ENCODE measurements at regions not wholly inside any gene's neighbourhood (a gene's known extent, or its start where the extent isn't known, plus 50 kb on each side); places are given as distances from the start of the nearest gene placed in this dataset.

DNA sequence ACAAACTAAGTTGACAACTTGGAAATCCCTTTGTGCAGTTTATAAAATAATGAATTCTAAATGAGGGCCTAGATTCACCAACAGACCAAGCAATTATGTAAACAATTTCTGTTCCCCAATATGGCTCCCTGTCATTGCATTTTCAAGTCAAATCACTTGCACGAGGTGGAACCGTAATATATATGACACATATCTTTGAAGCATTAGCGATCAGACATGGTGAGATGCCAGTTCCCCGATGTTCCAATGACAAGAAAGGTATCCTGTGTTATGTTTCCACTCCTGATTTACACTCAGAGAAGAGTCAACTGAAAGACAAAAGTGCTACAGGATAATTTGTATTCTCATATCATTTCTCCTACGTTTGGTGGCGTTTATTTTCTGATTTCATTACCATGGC, 108.5 kb upstream of the TDRD3 start:
- TF ChIP-seq POLR2A (IDR thresholded peaks at IDR 0.05; ENCODE audit: low read depth, low read length), result no peak
- TF ChIP-seq POLR2AphosphoS5 (IDR thresholded peaks at IDR 0.05; ENCODE audit: low read depth, low read length), result no peak
- no peak for TF ChIP-seq PAX5 (IDR thresholded peaks at IDR 0.05; ENCODE audit: insufficient read depth, low read length, severe bottlenecking)
- no peak for TF ChIP-seq TAF1 (IDR thresholded peaks at IDR 0.05; ENCODE audit: low read depth, low read length)
- no peak for TF ChIP-seq SPI1 (IDR thresholded peaks at IDR 0.05; ENCODE audit: low read depth, low read length)
- no peak for TF ChIP-seq POU2F2 (IDR thresholded peaks at IDR 0.05; ENCODE audit: low read depth, low read length)

All from GM12891 (cell line).